Posterior cingulate gyrus (tissue), 11 donors: ENCODE measurements at regions not wholly inside any gene's neighbourhood (a gene's known extent, or its start where the extent isn't known, plus 50 kb on each side); places are given as distances from the start of the nearest gene placed in this dataset.

ENCODE experiments used
- DNase-seq, 10 donors: peaks; one replicate each; pipeline versions ENCODE4 v3.0.0 to v3.0.0-alpha.2; 2020 to 2021; ENCODE audit warnings: mixed read lengths in 3 of 10
- intact Hi-C: fragments of 100-400 bp; cut with DNase I; formaldehyde crosslinking; loops from one replicate; pipeline ENCODE4 v1.15.1; 2023

DNA sequence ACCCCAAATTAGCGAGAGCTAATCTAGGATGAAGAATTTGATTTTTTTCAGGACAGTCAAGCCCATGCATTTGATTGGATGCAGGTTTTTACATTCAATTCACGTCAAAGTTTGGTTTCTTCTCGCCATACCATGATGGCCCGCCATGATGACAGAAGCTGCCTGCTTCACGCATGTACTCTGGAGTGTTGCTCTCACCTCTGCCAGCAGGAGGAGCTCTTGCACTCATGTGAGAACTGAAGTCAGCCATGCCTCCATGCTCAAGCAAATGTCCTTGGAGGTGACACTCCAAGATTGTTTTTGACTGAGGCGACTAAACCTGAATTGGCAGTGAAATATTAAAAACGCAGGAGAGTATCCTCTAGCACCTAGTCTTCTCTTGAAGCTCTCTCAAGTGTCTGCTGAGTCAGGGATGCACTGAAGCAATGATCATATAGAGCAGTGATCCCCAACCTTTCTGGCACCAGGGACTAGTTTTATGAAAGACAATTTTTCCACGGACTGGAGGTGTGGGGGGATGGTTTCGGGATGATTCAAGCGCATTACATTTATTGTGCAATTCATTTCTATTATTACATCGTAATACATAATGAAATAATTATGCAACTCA, 120.9 kb downstream of the SAMMSON start:
- intact Hi-C loops: no loop called here
- DNase-seq: peak in 4 of 10 donors; percentile 8 to 46 (median 23)

DNA sequence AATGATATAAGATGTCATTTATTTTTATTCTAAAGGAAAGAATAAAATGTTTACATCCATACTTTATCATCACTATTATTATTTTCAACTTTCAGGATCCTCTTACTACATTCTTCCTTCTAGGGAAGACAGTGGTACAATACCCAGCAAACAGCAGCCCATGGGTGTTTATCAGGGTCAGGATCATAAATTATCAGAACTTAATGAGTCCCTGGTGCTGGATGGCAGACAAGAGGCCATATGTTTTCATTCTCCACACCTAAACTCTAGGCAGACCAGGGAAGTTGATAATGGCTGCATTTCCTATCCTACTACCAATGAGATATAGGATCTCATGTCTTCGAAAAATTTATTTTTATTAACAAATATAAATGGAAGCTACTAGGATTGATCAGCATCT, 127.7 kb downstream of the SAMMSON start:
- no peak for DNase-seq
- intact Hi-C loops: no loop called here

DNA sequence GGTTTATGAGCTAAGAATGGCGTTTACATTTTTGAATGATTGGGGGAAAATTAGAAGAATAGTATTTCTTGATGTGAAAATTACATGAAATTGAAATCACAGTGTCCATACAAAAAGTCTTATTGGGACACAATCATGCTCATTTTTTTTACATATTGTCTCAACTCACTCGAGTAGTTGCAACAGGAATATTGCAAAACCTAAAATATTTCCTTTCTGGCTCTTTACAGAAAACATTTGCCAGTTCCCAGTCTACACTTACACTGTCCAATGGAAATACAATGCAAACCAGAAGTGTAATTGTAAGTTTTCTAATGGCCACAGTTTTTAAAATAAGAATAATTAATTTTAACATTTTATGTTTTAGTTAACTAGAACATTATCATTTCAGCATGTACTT, 137.8 kb downstream of the SAMMSON start:
- intact Hi-C loops: no loop called here
- no peak for DNase-seq

DNA sequence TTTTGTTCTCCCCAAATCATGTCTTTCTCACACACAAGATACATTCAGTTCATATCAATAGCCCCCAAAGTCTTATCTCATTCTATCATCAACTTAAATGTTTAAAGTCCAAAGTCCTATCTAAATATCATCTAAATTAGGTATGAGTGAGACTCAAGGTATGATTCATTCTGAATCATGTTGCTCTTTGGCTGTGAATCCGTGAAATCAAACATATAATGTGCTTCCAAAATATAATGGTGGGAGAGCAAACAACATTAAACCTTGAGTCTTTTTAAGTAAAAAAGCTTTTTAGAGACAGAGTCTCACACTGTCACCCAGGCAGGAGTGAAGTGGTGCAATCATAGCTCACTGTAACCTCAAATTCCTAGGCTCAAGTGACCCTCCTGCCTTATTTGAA, 139.1 kb downstream of the SAMMSON start:
- no peak for DNase-seq
- intact Hi-C loops: no loop called here
